ENCODE measurements at regions not wholly inside any gene's neighbourhood (a gene's known extent, or its start where the extent isn't known, plus 50 kb on each side); places are given as distances from the start of the nearest gene placed in this dataset.
A peak's percentile ranks its signal among the peaks of the same experiment; 100 is the strongest.

GRCh38 chr2:61742955-61743354 lies 110.9 kb downstream of the FAM161A start:
- Histone ChIP-seq H2BK20ac (ENCODE audit: low read length) (no peak overlapping the region), H4K91ac (replicated peaks; ENCODE audit: insufficient read length, low read length) (no peak overlapping the region), H3K4ac (replicated peaks; ENCODE audit: insufficient read length, low read depth, low read length) (no peak overlapping the region), H3K9ac (replicated peaks in 1 of 4; ENCODE audit: extremely low read depth in 1 of 4, low read depth in 3 of 4, low read length in 3 of 4) (peak overlapping the region in 1 of 4 experiments; percentile 21; a peak in 1 of 7 replicates), H3K18ac (ENCODE audit: extremely low read depth, low read length) (no peak overlapping the region), H3K4me3 (ENCODE audit: extremely low read depth in 1 of 4, insufficient read depth in 2 of 4, low read depth in 3 of 4, low read length in 4 of 4) (no peak overlapping the region), H2BK5ac (ENCODE audit: low read depth, low read length) (no peak overlapping the region), H4K5ac (ENCODE audit: insufficient read length, low read depth, low read length) (no peak overlapping the region), H3K56ac (replicated peaks; ENCODE audit: insufficient read length, low read depth, low read length) (no peak overlapping the region), H3K23me2 (ENCODE audit: low read depth, low read length) (no peaks in the 10 kb centered on the region), H3K36me3 (ENCODE audit: control insufficient read depth in 2 of 4, insufficient read depth in 4 of 4, low read length in 3 of 4) (no peaks in the 10 kb centered on the region), H3K27me3 (replicated peaks in 1 of 4; ENCODE audit: control insufficient read depth in 3 of 4, extremely low read depth in 1 of 4, insufficient read depth in 3 of 4, low read length in 3 of 4) (no peaks in the 10 kb centered on the region), H3K79me2 (ENCODE audit: control insufficient read depth in 1 of 2, insufficient read depth in 2 of 2, low read length in 2 of 2) (no peaks in the 10 kb centered on the region), H2BK15ac (ENCODE audit: low read length) (no peak overlapping the region), H2BK120ac (replicated peaks; ENCODE audit: low read depth, low read length) (no peak overlapping the region), H2AK5ac (ENCODE audit: low read depth, low read length) (no peak overlapping the region), H2AFZ (ENCODE audit: low read length) (no peak overlapping the region), H3K9me3 (ENCODE audit: insufficient read depth in 2 of 2, low read depth in 1 of 2, low read length in 1 of 2) (no peaks in the 10 kb centered on the region), H4K8ac (ENCODE audit: extremely low read depth, insufficient read depth, low read length) (no peak overlapping the region), H3K4me2 (ENCODE audit: insufficient read depth in 1 of 2, low read depth in 2 of 2, low read length in 2 of 2) (no peak overlapping the region), H3K23ac (ENCODE audit: insufficient read length) (no peak overlapping the region), H4K20me1 (replicated peaks in 1 of 2; ENCODE audit: control insufficient read depth in 1 of 2, insufficient read depth in 2 of 2, low read length in 2 of 2) (no peaks in the 10 kb centered on the region), H3K27ac (ENCODE audit: low read depth, low read length) (no peak overlapping the region), H3K4me1 (replicated peaks in 1 of 4; ENCODE audit: control insufficient read depth in 3 of 4, insufficient read depth in 4 of 4, low read length in 3 of 4) (no peaks in the 10 kb centered on the region), H3K79me1 (ENCODE audit: low read depth, low read length) (no peaks in the 10 kb centered on the region), H3K14ac (ENCODE audit: insufficient read length) (no peak overlapping the region), H2BK12ac (ENCODE audit: low read depth, low read length) (no peak overlapping the region)
- ChIA-PET POLR2A (ENCODE audit: partially characterized antibody) (no interaction called here), CTCF (ENCODE audit: partially characterized antibody) (interaction anchor here (0.9 kb wide), 1 partner anchor 9 kb away, joined by 5 read pairs; no protein-coding TSS in a partner anchor)
- 95% methylated on average over 6 of the region's 6 CpGs; no CpG with 5 or more reads in 1 of the 2 experiments for WGBS, 2 experiments (ENCODE audit: extremely low coverage in 1 of 2, insufficient coverage in 1 of 2, insufficient read length in 1 of 2, insufficient replicate concordance in 2 of 2, low coverage in 1 of 2, low lambda C conversion rate in 2 of 2, missing lambda C conversion rate in 1 of 2)
- TF ChIP-seq YY1 (IDR thresholded peaks at IDR 0.05; ENCODE audit: low read depth, low read length) (no peak), RNF2 (IDR thresholded peaks at IDR 0.05; ENCODE audit: borderline replicate concordance, low read depth, low read length, missing control alignments, poor library complexity, severe bottlenecking) (no peak), SP2 (IDR thresholded peaks at IDR 0.05; ENCODE audit: low read length) (no peak), HDAC6 (IDR thresholded peaks at IDR 0.05; ENCODE audit: low read depth, low read length) (no peak)
- no peak for DNase-seq (ENCODE audit: low read depth in 1 of 2, low spot score in 2 of 2)
- FAIRE-seq: no peak

Measured in H1 (cell line).